ENCODE measurements at regions not wholly inside any gene's neighbourhood (a gene's known extent, or its start where the extent isn't known, plus 50 kb on each side); places are given as distances from the start of the nearest gene placed in this dataset.

GRCh38 chr13:67742478-67742877 lies 512.3 kb upstream of the PCDH9 start:
- Histone ChIP-seq H3K9ac (ENCODE audit: insufficient read depth, low read length) (no peak overlapping the region), H3K27me3 (ENCODE audit: control insufficient read depth, insufficient read depth, low read length) (no peaks in the 10 kb centered on the region), H2AFZ (ENCODE audit: low read length) (no peak overlapping the region), H4K20me1 (ENCODE audit: control insufficient read depth, extremely low read depth, insufficient read depth, low read length) (no peaks in the 10 kb centered on the region), H3K4me1 (ENCODE audit: control insufficient read depth, extremely low read depth, insufficient read depth, low read length) (no peaks in the 10 kb centered on the region), H3K79me2 (ENCODE audit: control insufficient read depth, insufficient read depth, low read length) (no peaks in the 10 kb centered on the region), H3K36me3 (ENCODE audit: control insufficient read depth, insufficient read depth, low read length) (no peaks in the 10 kb centered on the region), H3K4me2 (ENCODE audit: extremely low read depth, insufficient read depth, low read length) (no peak overlapping the region), H3K9me3 (ENCODE audit: control insufficient read depth, insufficient read depth, low read depth, low read length) (no peaks in the 10 kb centered on the region), H3K27ac (ENCODE audit: insufficient read depth, low read length) (no peak overlapping the region), H3K4me3 (replicated peaks in 1 of 4; ENCODE audit: control extremely low read depth in 1 of 4, insufficient read depth in 1 of 4, low read depth in 3 of 4, low read length in 4 of 4) (no peak overlapping the region)
- DNase-seq (ENCODE audit: low read depth in 2 of 2), result peak in 1 of 2 donors; percentile 40
- TF ChIP-seq CTCF (conservative IDR thresholded peaks at IDR 0.05 in 1 of 2, IDR thresholded peaks at IDR 0.05 in 1 of 2; ENCODE audit: low read depth in 1 of 2, low read length in 2 of 2), result no peak
- TF ChIP-seq EZH2 (IDR thresholded peaks at IDR 0.05; ENCODE audit: low read length, missing control alignments), result no peak

GRCh38 chr13:67740871-67741535 lies 510.9 kb upstream of the PCDH9 start:
- no peak overlapping the region for H2AFZ ChIP-seq (ENCODE audit: low read length)
- no peaks in the 10 kb centered on the region for H4K20me1 ChIP-seq (ENCODE audit: control insufficient read depth, extremely low read depth, insufficient read depth, low read length)
- no peaks in the 10 kb centered on the region for H3K27me3 ChIP-seq (ENCODE audit: control insufficient read depth, insufficient read depth, low read length)
- no peaks in the 10 kb centered on the region for H3K4me1 ChIP-seq (ENCODE audit: control insufficient read depth, extremely low read depth, insufficient read depth, low read length)
- H3K79me2 ChIP-seq (ENCODE audit: control insufficient read depth, insufficient read depth, low read length), result no peaks in the 10 kb centered on the region
- no peak overlapping the region for H3K4me3 ChIP-seq (replicated peaks in 1 of 4; ENCODE audit: control extremely low read depth in 1 of 4, insufficient read depth in 1 of 4, low read depth in 3 of 4, low read length in 4 of 4)
- no peaks in the 10 kb centered on the region for H3K9me3 ChIP-seq (ENCODE audit: control insufficient read depth, insufficient read depth, low read depth, low read length)
- H3K9ac ChIP-seq (ENCODE audit: insufficient read depth, low read length), result no peak overlapping the region
- no peak overlapping the region for H3K27ac ChIP-seq (ENCODE audit: insufficient read depth, low read length)
- TF ChIP-seq EZH2 (IDR thresholded peaks at IDR 0.05; ENCODE audit: low read length, missing control alignments) (no peak), CTCF (conservative IDR thresholded peaks at IDR 0.05 in 1 of 2, IDR thresholded peaks at IDR 0.05 in 1 of 2; ENCODE audit: low read depth in 1 of 2, low read length in 2 of 2) (no peak)
- DNase-seq (ENCODE audit: low read depth in 2 of 2), result peak; percentile 7 to 59
- no peak overlapping the region for H3K4me2 ChIP-seq (ENCODE audit: extremely low read depth, insufficient read depth, low read length)
- no peaks in the 10 kb centered on the region for H3K36me3 ChIP-seq (ENCODE audit: control insufficient read depth, insufficient read depth, low read length)

DNA sequence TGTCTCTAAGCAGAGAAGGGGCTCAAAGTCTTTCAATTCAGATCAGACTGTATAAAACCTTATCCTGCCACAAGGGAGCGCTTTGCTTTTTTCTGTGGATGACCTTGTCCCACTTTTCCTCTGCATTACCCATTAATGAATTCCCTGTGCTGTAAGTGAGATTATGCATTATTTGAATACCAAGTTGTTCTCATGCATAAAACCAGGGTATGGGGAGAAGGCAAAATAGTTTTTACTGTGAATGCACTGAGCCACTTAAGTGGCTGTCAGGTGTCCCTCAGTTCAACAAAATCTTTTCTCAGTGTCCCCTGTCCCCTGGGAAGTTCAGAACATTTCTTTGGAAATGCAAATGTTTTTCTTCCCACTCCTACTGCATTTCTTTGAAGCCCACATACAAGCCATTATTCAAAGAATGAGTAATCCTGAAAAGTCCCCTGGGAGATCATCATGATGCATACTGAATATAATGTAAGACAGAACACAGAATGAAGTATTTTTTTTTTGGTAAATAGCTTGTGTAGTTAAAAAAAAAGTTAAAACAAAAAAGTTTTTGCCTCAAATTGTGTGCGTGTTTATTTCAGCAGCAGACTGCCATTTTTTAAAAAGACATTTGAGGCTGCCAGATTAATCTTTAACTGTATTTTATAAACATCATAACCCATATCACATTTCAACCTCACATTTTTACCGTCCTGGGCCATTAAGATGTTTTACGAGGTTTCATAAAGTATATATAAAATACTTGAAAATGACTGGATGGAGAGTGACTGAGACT lies 506.7 kb upstream of the PCDH9 start:
- TF ChIP-seq EZH2 (IDR thresholded peaks at IDR 0.05; ENCODE audit: low read length, missing control alignments) (no peak), CTCF (conservative IDR thresholded peaks at IDR 0.05 in 1 of 2, IDR thresholded peaks at IDR 0.05 in 1 of 2; ENCODE audit: low read depth in 1 of 2, low read length in 2 of 2) (peak in 1 of 2 donors; percentile 59)
- Histone ChIP-seq H3K27me3 (ENCODE audit: control insufficient read depth, insufficient read depth, low read length) (no peaks in the 10 kb centered on the region), H3K9ac (ENCODE audit: insufficient read depth, low read length) (no peak overlapping the region), H3K4me2 (ENCODE audit: extremely low read depth, insufficient read depth, low read length) (no peak overlapping the region), H3K79me2 (ENCODE audit: control insufficient read depth, insufficient read depth, low read length) (no peaks in the 10 kb centered on the region), H3K4me1 (ENCODE audit: control insufficient read depth, extremely low read depth, insufficient read depth, low read length) (no peaks in the 10 kb centered on the region), H3K36me3 (ENCODE audit: control insufficient read depth, insufficient read depth, low read length) (no peaks in the 10 kb centered on the region), H3K4me3 (replicated peaks in 1 of 4; ENCODE audit: control extremely low read depth in 1 of 4, insufficient read depth in 1 of 4, low read depth in 3 of 4, low read length in 4 of 4) (no peak overlapping the region), H3K27ac (ENCODE audit: insufficient read depth, low read length) (no peak overlapping the region), H3K9me3 (ENCODE audit: control insufficient read depth, insufficient read depth, low read depth, low read length) (no peaks in the 10 kb centered on the region), H4K20me1 (ENCODE audit: control insufficient read depth, extremely low read depth, insufficient read depth, low read length) (no peaks in the 10 kb centered on the region), H2AFZ (ENCODE audit: low read length) (no peak overlapping the region)
- peak; percentile 90 to 92 for DNase-seq (ENCODE audit: low read depth in 2 of 2)

Measured in fibroblast of lung (primary cell).